H1 (cell line): ENCODE measurements at regions not wholly inside any gene's neighbourhood (a gene's known extent, or its start where the extent isn't known, plus 50 kb on each side); places are given as distances from the start of the nearest gene placed in this dataset.

ENCODE experiments used
- CBX8 ChIP-seq: fragments of 300-800, 300-1000 bp; sonication (generic); IDR thresholded peaks from 2 replicates; pipeline ENCODE4 v1.7.1; 2016; ENCODE audit warnings: low read depth, low read length, borderline replicate concordance
- RNF2 ChIP-seq: fragments of 200-900, 300-1000 bp; sonication (generic); IDR thresholded peaks from 2 replicates; pipeline ENCODE4 v1.7.1; 2016; ENCODE audit warnings: borderline replicate concordance, low read depth, mild to moderate bottlenecking, antibody characterized with exemption, low read length; ENCODE audit not compliant: poor library complexity, severe bottlenecking; ENCODE audit errors: missing control alignments
- TAF1 ChIP-seq: IDR thresholded peaks from 2 replicates; pipeline ENCODE4 v1.6.1; 2011; ENCODE audit warnings: mild to moderate bottlenecking, low read depth, low read length
- TF ChIP-seq, protein P1 (sequence below): IDR thresholded peaks from 2 replicates; pipeline ENCODE4 v1.6.1; 2011; ENCODE audit warnings: low read depth, mild to moderate bottlenecking, low read length; ENCODE audit not compliant: insufficient read depth

DNA sequence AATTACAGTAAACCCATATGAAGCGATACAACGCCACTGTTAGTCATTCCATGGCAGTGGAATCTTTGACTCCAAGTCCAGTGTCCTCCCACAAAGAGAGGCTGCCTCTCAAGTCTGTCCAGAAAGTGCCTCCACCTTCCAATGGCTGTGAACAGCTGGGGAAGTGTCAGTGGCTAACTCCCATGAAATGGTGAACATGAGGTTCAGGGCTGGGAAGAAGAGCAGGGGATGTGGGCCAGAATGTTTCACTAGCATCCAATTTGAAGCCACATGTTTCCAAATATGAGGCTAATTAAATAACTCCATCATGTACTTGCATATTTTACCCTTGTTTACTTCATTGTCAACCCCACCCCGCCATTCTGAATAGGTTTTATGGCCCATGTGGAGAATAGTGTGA, 53.1 kb upstream of the CHST15 start (continued):
- no peak for TF ChIP-seq CBX8
- no peak for TF ChIP-seq TAF1
- TF ChIP-seq, protein P1, sequence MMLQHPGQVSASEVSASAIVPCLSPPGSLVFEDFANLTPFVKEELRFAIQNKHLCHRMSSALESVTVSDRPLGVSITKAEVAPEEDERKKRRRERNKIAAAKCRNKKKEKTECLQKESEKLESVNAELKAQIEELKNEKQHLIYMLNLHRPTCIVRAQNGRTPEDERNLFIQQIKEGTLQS: no peak
- TF ChIP-seq RNF2: no peak
